Gastroesophageal sphincter (tissue), 4 donors: ENCODE measurements at regions not wholly inside any gene's neighbourhood (a gene's known extent, or its start where the extent isn't known, plus 50 kb on each side); places are given as distances from the start of the nearest gene placed in this dataset.
A peak's percentile ranks its signal among the peaks of the same experiment; 100 is the strongest.
"Not testable (repeated sequence)": the region's sequence is repeated elsewhere in the genome, so short reads cannot be mapped to it uniquely, and the experiment has no call there.

ENCODE experiments used
- ATAC-seq: fragments of 150-250 bp; one replicate; pipeline ENCODE4 v1.9.1; 2016; ENCODE audit warnings: mild to moderate bottlenecking, moderate library complexity
- H3K27ac ChIP-seq, 4 donors: fragments of 200-600 bp; sonication (generic) in 3 of 4; 1 replicate in 3 of 4; 2 replicates in 1 of 4; pipeline ENCODE4 v1.5.1; 2016 to 2019
- H3K27me3 ChIP-seq: fragments of 200-600 bp; sonication (generic); one replicate; pipeline ENCODE4 v1.5.1; 2019
- H3K36me3 ChIP-seq, 2 donors: fragments of 200-600 bp; sonication (generic); one replicate each; pipeline ENCODE4 v1.5.1; 2019; ENCODE audit warnings: control low read depth in 1 of 2
- H3K4me1 ChIP-seq, 3 donors: fragments of 200-600 bp; sonication (generic); 1 replicate in 2 of 3; 2 replicates in 1 of 3; pipeline ENCODE4 v1.5.1; 2016 to 2019; ENCODE audit warnings: control low read depth in 2 of 3
- H3K4me3 ChIP-seq, 2 donors: fragments of 200-600 bp; sonication (generic); one replicate each; pipeline ENCODE4 v1.5.1; 2019; ENCODE audit warnings: mild to moderate bottlenecking in 1 of 2, moderate library complexity in 1 of 2
- H3K9me3 ChIP-seq, 3 donors: fragments of 200-600 bp; sonication (generic); one replicate each; pipeline ENCODE4 v1.5.1; 2017 to 2019; ENCODE audit warnings: control low read depth in 2 of 3
- EP300 ChIP-seq: sonication (generic); formaldehyde crosslinking; IDR thresholded peaks from one replicate; pipeline ENCODE4 v1.6.1; 2017; ENCODE audit warnings: antibody characterized with exemption, mild to moderate bottlenecking
- POLR2A ChIP-seq, 2 donors: fragments of 450-650 bp; IDR thresholded peaks; one replicate each; pipeline ENCODE4 v1.6.1; 2017; ENCODE audit warnings: antibody characterized with exemption in 2 of 2, mild to moderate bottlenecking in 2 of 2, moderate library complexity in 1 of 2
- POLR2AphosphoS5 ChIP-seq: sonication (generic); formaldehyde crosslinking; IDR thresholded peaks from one replicate; pipeline ENCODE4 v1.6.1; 2017; ENCODE audit warnings: antibody characterized with exemption
- WGBS, 2 donors: methylation state at CpG; one replicate each; pipeline ENCODE4 v1.1.5; 2018; ENCODE audit warnings: low coverage in 1 of 2; 5-methylcytosine and 5-hydroxymethylcytosine counted together
- TF ChIP-seq, protein P1 (sequence below), 4 experiments: fragments of 200-600 bp in 2 of 4; fragments of 450-650 bp in 2 of 4; sonication (generic) in 1 of 4; IDR thresholded peaks; one replicate each; pipeline ENCODE4 v1.5.1; 2017 to 2019; ENCODE audit warnings: antibody characterized with exemption in 4 of 4, mild to moderate bottlenecking in 2 of 4, moderate library complexity in 2 of 4

DNA sequence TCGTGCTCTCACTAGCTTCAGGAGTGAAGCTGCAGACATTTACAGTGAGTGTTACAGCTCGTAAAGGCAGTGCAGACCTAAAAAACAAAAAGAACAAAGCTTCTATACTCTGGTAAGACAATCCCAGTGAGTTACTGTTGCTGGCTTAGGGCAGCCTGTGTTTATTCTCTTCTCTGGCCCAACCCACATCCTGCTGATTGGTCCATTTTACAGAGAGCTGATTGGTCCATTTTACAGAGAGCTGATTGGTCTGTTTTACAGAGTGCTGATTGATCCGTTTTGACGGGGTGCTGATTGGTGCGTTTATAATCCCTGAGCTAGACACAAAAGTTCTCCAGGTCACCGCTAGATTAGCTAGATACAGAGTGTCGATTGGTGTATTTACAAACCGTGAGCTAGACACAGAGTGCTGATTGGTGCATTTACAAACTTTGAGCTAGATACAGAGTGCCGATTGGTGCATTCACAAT is 158.0 kb downstream of the KLRB1 start:
- not testable (repeated sequence) for H3K4me1 ChIP-seq, H3K27me3 ChIP-seq, ATAC-seq, H3K36me3 ChIP-seq, H3K4me3 ChIP-seq, H3K9me3 ChIP-seq, H3K27ac ChIP-seq
- WGBS, 2 donors, result 81 to 93% methylated on average over 3 to 8 of the region's 9 CpGs

DNA sequence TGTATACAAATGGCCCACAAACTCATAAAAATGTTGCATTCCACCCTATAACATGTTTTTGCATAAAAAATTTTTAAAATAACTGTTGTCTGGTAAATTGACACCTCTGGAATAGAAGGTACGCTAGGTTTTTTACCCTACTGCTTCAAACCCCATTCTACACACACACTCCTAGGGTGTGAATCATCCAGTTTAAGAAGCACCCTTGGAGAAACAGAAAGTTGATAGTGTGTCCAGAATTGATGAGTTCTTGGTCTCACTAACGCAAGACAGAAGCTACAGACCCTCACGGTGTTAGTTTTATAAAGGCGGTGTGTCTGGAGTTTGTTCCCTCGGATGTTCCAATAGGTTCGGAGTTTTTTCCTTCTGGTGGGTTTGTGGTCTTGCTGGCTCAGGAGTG is 158.5 kb downstream of the KLRB1 start:
- TF ChIP-seq EP300 (no peak), POLR2A (IDR thresholded peaks at IDR 0.05) (no peak), POLR2AphosphoS5 (no peak)
- TF ChIP-seq, protein P1, sequence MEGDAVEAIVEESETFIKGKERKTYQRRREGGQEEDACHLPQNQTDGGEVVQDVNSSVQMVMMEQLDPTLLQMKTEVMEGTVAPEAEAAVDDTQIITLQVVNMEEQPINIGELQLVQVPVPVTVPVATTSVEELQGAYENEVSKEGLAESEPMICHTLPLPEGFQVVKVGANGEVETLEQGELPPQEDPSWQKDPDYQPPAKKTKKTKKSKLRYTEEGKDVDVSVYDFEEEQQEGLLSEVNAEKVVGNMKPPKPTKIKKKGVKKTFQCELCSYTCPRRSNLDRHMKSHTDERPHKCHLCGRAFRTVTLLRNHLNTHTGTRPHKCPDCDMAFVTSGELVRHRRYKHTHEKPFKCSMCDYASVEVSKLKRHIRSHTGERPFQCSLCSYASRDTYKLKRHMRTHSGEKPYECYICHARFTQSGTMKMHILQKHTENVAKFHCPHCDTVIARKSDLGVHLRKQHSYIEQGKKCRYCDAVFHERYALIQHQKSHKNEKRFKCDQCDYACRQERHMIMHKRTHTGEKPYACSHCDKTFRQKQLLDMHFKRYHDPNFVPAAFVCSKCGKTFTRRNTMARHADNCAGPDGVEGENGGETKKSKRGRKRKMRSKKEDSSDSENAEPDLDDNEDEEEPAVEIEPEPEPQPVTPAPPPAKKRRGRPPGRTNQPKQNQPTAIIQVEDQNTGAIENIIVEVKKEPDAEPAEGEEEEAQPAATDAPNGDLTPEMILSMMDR (IDR thresholded peaks at IDR 0.05), result no peak
- no peaks in the 10 kb centered on the region for H3K27me3 ChIP-seq
- WGBS, 2 donors, result 50 to 67% methylated on average over 6 of the region's 6 CpGs
- H3K4me3 ChIP-seq, result no peak overlapping the region
- peaks cover 0 to 5% (median 0%) of the 10 kb centered on the region in 3 donors for H3K4me1 ChIP-seq
- no peak overlapping the region for H3K27ac ChIP-seq
- ATAC-seq, result no peak
- no peaks in the 10 kb centered on the region for H3K9me3 ChIP-seq
- H3K36me3 ChIP-seq, result no peaks in the 10 kb centered on the region

DNA sequence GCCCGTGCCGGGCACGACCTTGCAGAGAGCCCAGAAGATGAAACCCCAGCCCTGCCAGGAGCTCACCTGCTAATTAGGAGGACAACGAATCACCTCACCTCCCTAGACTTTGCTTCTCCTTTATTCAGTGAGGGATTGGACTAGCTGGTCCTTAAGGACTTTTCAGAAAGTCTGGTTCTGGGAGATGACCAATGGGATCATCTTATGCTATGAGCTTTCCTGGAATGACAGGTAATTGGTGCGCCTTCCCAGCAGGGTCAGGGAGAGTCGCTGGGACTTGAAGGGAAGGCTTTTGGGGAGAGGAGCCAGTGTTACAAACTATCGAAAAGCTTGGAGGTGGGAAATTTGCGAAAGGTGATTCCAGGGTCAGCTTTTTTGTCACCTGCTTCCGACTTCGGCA is 159.1 kb downstream of the KLRB1 start:
- not testable (repeated sequence) for H3K9me3 ChIP-seq, H3K27me3 ChIP-seq, H3K4me1 ChIP-seq, ATAC-seq, H3K36me3 ChIP-seq
- H3K4me3 ChIP-seq, result peak overlapping the region; percentile 51 to 61
- H3K27ac ChIP-seq, result peak overlapping the region in 1 of 4 donors; percentile 67
- 21 to 45% methylated on average over 5 to 6 of the region's 10 CpGs for WGBS, 2 donors

DNA sequence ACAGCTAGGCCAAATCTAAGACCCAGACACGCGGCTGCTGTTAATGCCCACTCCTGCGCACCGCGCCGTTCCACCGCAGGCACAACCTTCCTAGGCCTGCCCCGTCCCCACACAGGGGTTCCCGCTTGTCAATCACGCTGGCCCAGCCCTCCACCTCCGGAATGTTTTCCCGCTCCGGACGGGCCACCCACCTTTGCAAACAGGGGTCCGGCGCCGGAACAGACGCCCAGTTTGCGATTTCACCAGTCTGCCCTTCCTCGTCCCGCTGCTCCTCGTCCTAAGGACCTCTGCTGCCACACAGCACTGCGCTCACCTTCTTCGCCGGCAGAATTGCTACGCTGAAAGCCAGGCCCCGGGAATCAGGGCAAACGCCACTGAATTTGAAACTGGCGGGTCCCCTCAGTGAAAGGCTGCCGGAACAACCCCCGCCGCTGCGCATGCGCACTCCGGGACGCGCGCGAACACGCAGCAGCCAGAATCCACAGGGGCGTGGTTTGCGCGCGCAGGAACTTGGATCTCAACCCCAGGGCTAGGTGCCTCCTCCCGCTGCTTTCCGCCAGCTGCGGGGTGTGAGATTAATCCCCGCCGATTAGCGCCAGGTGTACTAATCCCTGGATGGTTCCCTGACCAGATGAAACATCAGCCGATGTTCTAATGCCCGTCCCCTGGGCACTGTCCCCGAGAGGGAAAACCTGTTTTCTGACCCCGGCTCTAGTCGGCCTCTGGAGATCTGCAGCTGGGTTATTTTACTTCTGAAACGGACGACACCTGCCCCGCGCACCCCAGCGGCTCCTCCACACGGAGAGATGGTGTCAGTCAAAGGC is 159.7 kb downstream of the KLRB1 start:
- peak overlapping the region in 1 of 4 donors; percentile 67 for H3K27ac ChIP-seq

DNA sequence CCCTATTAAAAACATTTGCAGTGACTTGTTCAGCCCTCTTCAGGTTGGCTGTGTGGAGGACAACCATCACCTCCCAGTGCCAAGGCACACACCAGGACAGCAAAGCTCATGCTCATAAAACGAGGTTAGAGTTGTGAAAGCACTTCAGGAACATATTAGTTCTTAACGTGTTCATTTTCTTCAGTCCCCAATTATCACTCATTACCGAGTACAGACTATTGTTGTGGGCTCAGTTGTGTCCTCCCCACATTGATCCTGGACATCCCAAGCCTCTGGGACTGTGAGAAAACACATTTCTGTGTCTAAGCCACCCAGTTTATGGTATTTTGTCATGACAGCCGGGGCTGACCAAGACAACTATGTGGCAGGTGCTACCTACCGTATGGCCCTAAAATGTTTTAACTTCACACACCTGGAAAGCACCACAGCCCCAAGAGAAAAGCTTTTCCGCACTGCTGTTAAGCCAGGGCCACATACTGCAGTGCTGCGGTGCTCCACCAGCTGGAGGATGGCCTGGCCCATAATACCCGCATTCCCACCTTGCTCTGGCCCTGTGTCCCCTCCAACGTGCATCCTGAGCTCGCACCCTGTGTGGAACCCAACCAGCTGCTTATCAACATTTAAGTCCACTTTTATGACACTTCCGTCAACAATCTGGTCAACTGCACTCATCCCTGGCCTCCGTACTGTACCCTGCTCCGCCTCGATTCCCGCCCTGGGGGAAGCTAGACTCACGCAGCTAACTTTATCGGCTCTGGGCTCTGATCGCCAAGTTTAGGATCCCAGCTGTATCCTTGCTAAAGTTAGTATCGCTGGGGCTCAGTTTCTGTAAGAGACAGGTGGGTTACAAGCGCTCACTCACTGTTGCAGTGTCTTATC is 160.6 kb downstream of the KLRB1 start:
- H3K4me3 ChIP-seq, result peak overlapping the region in 1 of 2 donors; percentile 61
- peak; percentile 8 for ATAC-seq
- not testable (repeated sequence) for H3K36me3 ChIP-seq, H3K27ac ChIP-seq, H3K27me3 ChIP-seq, H3K9me3 ChIP-seq, H3K4me1 ChIP-seq
- WGBS, 2 donors, result 13 to 17% methylated on average over 8 to 10 of the region's 20 CpGs

More for the DNA sequence above, 159.7 kb downstream of the KLRB1 start:
- not testable (repeated sequence) for H3K4me1 ChIP-seq, H3K36me3 ChIP-seq, H3K9me3 ChIP-seq, H3K27me3 ChIP-seq
- peak overlapping the region; percentile 51 to 61 for H3K4me3 ChIP-seq
- ATAC-seq, result peak; percentile 94
- WGBS, 2 donors, result 0% methylated on average over 5 to 7 of the region's 61 CpGs

DNA sequence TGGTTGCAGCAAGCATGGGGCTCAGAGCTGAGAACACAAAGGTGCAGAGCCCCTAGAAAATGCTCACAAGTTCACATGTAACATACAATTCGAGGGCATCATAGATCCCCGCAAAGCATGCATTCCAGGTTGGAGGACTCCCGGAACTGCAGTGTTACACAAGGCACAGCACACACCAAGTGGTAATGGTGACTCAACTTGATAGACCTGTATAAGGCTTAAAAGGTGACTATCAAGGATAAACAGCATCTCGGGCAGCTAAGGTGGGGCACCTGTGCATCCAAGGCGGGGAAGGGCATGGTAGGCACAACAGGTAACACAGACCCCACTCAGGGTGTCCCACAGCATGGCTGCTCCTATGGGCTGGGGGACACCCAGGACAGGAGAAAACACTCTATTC is 167.3 kb downstream of the KLRB1 start:
- H3K36me3 ChIP-seq, ATAC-seq, H3K9me3 ChIP-seq, H3K27ac ChIP-seq, H3K4me3 ChIP-seq, H3K4me1 ChIP-seq, H3K27me3 ChIP-seq: not testable (repeated sequence)
- WGBS, 2 donors, result 100% methylated on average over 1 of the region's 5 CpGs; no CpG with 5 or more reads in 1 of the 2 donors

DNA sequence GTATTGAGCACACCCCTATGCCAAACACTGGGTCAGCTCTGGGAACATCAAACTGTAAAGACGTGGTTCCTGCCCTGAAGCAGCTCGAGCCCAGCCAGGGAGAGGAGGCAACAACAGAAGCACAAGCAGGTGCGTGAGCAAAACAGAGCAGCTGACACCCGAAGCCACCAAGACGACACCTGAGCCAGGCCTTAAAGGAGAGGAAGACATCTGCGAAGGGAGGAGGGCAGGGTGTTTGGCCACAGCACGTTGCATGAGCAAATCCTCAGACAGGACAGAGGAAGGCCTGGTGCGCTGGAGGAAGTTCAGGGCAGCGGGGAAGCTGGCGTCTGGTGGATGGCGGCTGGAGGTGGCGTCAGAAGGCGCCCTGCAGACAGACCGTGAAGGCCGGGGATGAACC is 172.0 kb downstream of the KLRB1 start:
- not testable (repeated sequence) for H3K9me3 ChIP-seq, H3K36me3 ChIP-seq, ATAC-seq, H3K4me1 ChIP-seq, H3K27me3 ChIP-seq, H3K4me3 ChIP-seq, H3K27ac ChIP-seq
- WGBS, 2 donors, result 90% methylated on average over 2 of the region's 15 CpGs; no CpG with 5 or more reads in 1 of the 2 donors

DNA sequence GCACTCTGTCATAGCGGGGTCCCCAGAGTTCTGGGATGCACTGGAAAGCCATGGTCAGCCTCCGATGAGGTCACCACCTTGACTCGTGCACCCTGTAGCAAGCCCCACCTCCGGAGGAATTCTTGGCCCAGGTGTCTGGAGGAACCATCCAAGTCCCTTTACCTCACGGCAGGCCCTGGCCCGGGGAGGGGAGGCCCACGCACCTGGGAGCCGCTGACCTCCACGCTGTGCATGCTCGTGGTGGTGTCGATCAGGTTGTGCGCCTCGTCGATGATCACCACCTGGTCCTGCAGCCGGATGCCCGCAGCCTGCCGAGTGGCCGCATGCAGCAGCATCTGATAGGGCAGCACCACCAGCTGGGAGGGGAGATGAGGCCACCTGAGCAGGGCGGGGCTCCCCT is 177.3 kb downstream of the KLRB1 start:
- not testable (repeated sequence) for H3K27me3 ChIP-seq, H3K4me1 ChIP-seq, ATAC-seq, H3K27ac ChIP-seq, H3K9me3 ChIP-seq, H3K36me3 ChIP-seq, H3K4me3 ChIP-seq
- WGBS, 2 donors, result no CpG with 5 or more reads among the region's 19 CpGs

DNA sequence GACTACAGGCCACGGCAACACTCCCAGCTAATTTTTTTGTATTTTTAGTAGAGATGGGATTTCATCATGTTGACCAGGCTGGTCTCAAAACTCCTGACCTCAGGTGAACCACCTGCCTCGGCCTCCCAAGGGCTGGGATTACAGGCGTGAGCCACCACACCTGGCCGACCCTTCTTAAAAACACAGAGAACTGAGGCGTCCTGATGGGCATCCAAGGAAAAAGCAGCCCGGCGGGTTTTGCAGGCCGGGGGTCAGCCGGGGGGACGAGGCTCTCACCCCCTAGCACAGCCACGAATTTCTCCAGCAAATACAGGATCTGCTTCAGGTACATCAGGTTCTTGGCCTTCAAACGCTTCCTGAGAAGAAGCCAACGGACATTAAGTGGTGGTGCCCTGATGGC is 178.9 kb downstream of the KLRB1 start:
- H3K4me3 ChIP-seq, H3K27me3 ChIP-seq, H3K27ac ChIP-seq, H3K4me1 ChIP-seq, H3K36me3 ChIP-seq, H3K9me3 ChIP-seq, ATAC-seq: not testable (repeated sequence)
- 57% methylated on average over 1 of the region's 13 CpGs; no CpG with 5 or more reads in 1 of the 2 donors for WGBS, 2 donors

DNA sequence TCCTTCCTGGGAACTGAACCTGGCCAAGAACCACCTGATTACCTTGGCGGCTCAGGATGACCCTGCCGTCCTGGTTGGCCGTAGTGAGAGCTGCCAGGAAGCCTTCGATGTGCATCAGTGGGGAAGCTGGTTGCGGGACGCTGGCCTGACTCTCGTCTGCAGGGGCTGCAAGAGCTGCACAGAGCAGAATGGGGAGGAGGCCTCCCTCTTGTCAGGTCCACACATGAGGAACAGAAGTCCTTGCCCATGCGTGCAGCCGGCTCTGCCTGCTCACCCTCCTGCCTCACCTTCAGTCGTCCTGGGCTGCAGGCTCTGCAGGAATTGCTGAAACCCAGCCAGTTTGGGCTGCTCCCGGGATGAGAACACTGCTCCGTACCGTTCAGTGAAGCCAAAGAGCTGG is 182.3 kb downstream of the KLRB1 start:
- H3K27ac ChIP-seq, ATAC-seq, H3K4me1 ChIP-seq, H3K9me3 ChIP-seq, H3K36me3 ChIP-seq, H3K4me3 ChIP-seq, H3K27me3 ChIP-seq: not testable (repeated sequence)
- WGBS, 2 donors, result no CpG with 5 or more reads among the region's 13 CpGs

DNA sequence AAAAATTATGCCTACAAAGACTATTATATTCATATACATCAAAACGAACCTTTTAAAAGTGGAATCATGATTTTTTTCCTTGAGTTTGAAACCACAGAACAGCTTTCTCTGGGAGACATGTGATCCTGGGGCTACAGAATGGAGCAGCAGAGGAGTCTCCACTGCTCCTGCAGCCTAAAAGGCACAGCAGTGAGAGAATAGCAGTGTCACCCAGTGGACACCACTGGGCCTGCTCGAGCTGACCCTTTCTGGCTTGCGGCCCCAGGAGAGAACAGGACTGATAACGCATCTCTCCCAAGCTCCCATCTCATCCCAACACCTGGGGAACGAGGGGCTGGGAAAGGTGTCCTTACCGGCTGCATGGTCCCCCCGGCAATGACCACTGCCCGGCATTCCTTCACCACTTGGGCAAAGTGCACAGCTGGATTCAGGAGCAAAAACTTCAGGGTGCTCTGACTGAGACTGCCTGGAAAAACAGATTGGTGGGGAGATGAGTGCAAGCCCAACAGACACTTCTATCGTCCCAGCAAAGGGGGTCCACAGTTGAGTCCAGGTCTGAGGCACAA is 183.5 kb downstream of the KLRB1 start:
- H3K4me1 ChIP-seq, H3K27ac ChIP-seq, H3K27me3 ChIP-seq, H3K36me3 ChIP-seq, H3K4me3 ChIP-seq, ATAC-seq, H3K9me3 ChIP-seq: not testable (repeated sequence)
- whole genome bisulfite sequencing, 2 donors, result 100% methylated on average over 1 of the region's 9 CpGs
